GM10266 (cell line): ENCODE measurements at regions not wholly inside any gene's neighbourhood (a gene's known extent, or its start where the extent isn't known, plus 50 kb on each side); places are given as distances from the start of the nearest gene placed in this dataset.

Experiments used
- DNase-seq: peaks from one replicate; pipeline ENCODE4 v3.0.0; 2012; ENCODE audit errors: extremely low spot score
- CTCF ChIP-seq: IDR thresholded peaks from 2 replicates; pipeline ENCODE4 v1.5.1; 2012; ENCODE audit warnings: mild to moderate bottlenecking, low read depth; ENCODE audit not compliant: control insufficient read depth, insufficient read depth; ENCODE audit errors: missing control alignments

- DNase-seq = no peak
Observed at GRCh38 chr13:73368608-73369007, 309.8 kb downstream of the KLF5 start.

GRCh38 chr13:73367886-73368285 is 309.1 kb downstream of the KLF5 start:
- DNase-seq = no peak
- no peak for TF ChIP-seq CTCF

More at GRCh38 chr13:73368608-73369007, 309.8 kb downstream of the KLF5 start:
- no peak for TF ChIP-seq CTCF

GRCh38 chr13:73366241-73366640 is 307.4 kb downstream of the KLF5 start:
- DNase-seq = no peak

GRCh38 chr13:73365681-73366080 is 306.9 kb downstream of the KLF5 start:
- TF ChIP-seq CTCF = no peak
- DNase-seq = no peak

More at GRCh38 chr13:73366241-73366640, 307.4 kb downstream of the KLF5 start:
- TF ChIP-seq CTCF = no peak

GRCh38 chr13:73365252-73365651 is 306.4 kb downstream of the KLF5 start:
- no peak for DNase-seq
- TF ChIP-seq CTCF = no peak

- no peak for TF ChIP-seq CTCF
- DNase-seq = no peak
Observed at GRCh38 chr13:73364736-73365135, 305.9 kb downstream of the KLF5 start.

- TF ChIP-seq CTCF = no peak
- no peak for DNase-seq
Observed at GRCh38 chr13:73358606-73359095, 299.8 kb downstream of the KLF5 start.
